A549 (cell line): ENCODE measurements at regions not wholly inside any gene's neighbourhood (a gene's known extent, or its start where the extent isn't known, plus 50 kb on each side); places are given as distances from the start of the nearest gene placed in this dataset.
A peak's percentile ranks its signal among the peaks of the same experiment; 100 is the strongest.

Source experiments
- ATAC-seq, 2 experiments: fragments of 200-7000 bp in 1 of 2; fragments of >200 bp in 1 of 2; cut with Nextera tagmentation in 1 of 2; cut with Tn5 transposase in 1 of 2; 3 replicates each; pipeline versions ENCODE4 v1.8.0 to v1.9.1; 2018 to 2020; ENCODE audit warnings: mild to moderate bottlenecking in 1 of 2, moderate library complexity in 1 of 2
- CTCF ChIA-PET: fragments of 300-600 bp; sonication (Branson Sonifier 250); formaldehyde crosslinking; extraction: SDS; loops from one replicate; lab custom pipeline; 2021; ENCODE audit warnings: antibody characterized with exemption, inconsistent platforms; lab: Yijun Ruan, JAX
- POLR2A ChIA-PET: fragments of 350-600 bp; formaldehyde crosslinking; extraction: SDS; loops from one replicate; lab custom pipeline; 2021; ENCODE audit warnings: antibody characterized with exemption, inconsistent platforms; lab: Yijun Ruan, JAX
- DNase-seq, 2 experiments: peaks; one replicate each; pipeline versions ENCODE4 v3.0.0 to v3.0.0-alpha.2; 2011 to 2016; ENCODE audit warnings: low read depth in 1 of 2, low spot score in 1 of 2
- FAIRE-seq: peaks from 2 replicates; lab custom pipeline; 2011; peaks lifted over from hg19 to GRCh38; lab: Jason Lieb, UNC
- H3K27ac ChIP-seq, 2 experiments: fragments of >200 bp; sonication (Bioruptor Twin); formaldehyde crosslinking; 3 replicates each; pipeline ENCODE4 v1.5.1; 2016 to 2017
- H3K4me1 ChIP-seq: fragments of >200 bp; sonication (Bioruptor Twin); formaldehyde crosslinking; 3 replicates; pipeline ENCODE4 v1.6.1; 2016
- H3K4me2 ChIP-seq: fragments of >200 bp; sonication (Bioruptor Twin); formaldehyde crosslinking; 3 replicates; pipeline ENCODE4 v1.6.1; 2016
- H3K4me3 ChIP-seq: fragments of >200 bp; sonication (Bioruptor Twin); formaldehyde crosslinking; 3 replicates; pipeline ENCODE4 v1.5.1; 2016
- H3K9me3 ChIP-seq: fragments of >200 bp; sonication (Bioruptor Twin); formaldehyde crosslinking; 3 replicates; pipeline ENCODE4 v1.6.1; 2016
- BHLHE40 ChIP-seq: IDR thresholded peaks from 2 replicates; pipeline ENCODE4 v1.6.1; 2012; ENCODE audit warnings: low read depth, low read length, inconsistent platforms
- CBX2 ChIP-seq: fragments of 200-600 bp; sonication (generic); IDR thresholded peaks from 2 replicates; pipeline ENCODE4 v1.6.1; 2016; ENCODE audit warnings: low read depth, mild to moderate bottlenecking, borderline replicate concordance
- ESRRA ChIP-seq: fragments of 150-350 bp; IDR thresholded peaks from 2 replicates; pipeline ENCODE4 v1.6.1; 2014; ENCODE audit warnings: mild to moderate bottlenecking, low read length, borderline replicate concordance
- FOXS1 ChIP-seq: fragments of 250-450 bp; sonication (Bioruptor Pico); IDR thresholded peaks from 2 replicates; pipeline ENCODE4 v1.5.0; 2020; ENCODE audit warnings: mild to moderate bottlenecking, moderate library complexity
- GATA3 ChIP-seq: IDR thresholded peaks from 2 replicates; pipeline ENCODE4 v1.6.1; 2012; ENCODE audit warnings: borderline replicate concordance
- HEYL ChIP-seq: fragments of 250-450 bp; sonication (Bioruptor Pico); IDR thresholded peaks from 2 replicates; pipeline ENCODE4 v1.8.0; 2021; ENCODE audit warnings: mild to moderate bottlenecking, moderate library complexity
- HOXB5 ChIP-seq: fragments of 250-450 bp; sonication (Bioruptor Pico); IDR thresholded peaks from 2 replicates; pipeline ENCODE4 v1.5.0; 2020; ENCODE audit warnings: mild to moderate bottlenecking, moderate library complexity
- JUN ChIP-seq, 2 experiments: fragments of >200 bp; sonication (Bioruptor Twin); formaldehyde crosslinking; IDR thresholded peaks; 2 replicates in 1 of 2; 3 replicates in 1 of 2; pipeline ENCODE4 v1.6.1; 2016 to 2017
- JUNB ChIP-seq: fragments of >200 bp; sonication (Bioruptor Twin); formaldehyde crosslinking; IDR thresholded peaks from 2 replicates; pipeline ENCODE4 v1.6.1; 2016
- KDM1A ChIP-seq: fragments of 200-600 bp; sonication (generic); IDR thresholded peaks from 2 replicates; pipeline ENCODE4 v1.6.1; 2016; ENCODE audit warnings: low read depth, mild to moderate bottlenecking
- MAFK ChIP-seq: fragments of 450-650 bp; IDR thresholded peaks from 2 replicates; pipeline ENCODE4 v1.6.1; 2014; ENCODE audit not compliant: partially characterized antibody
- NR3C1 ChIP-seq: fragments of >200 bp; sonication (Bioruptor Twin); formaldehyde crosslinking; IDR thresholded peaks from 3 replicates; pipeline ENCODE4 v1.6.1; 2017
- PHF8 ChIP-seq: fragments of 200-600 bp; sonication (generic); IDR thresholded peaks from 2 replicates; pipeline ENCODE4 v1.6.1; 2016; ENCODE audit warnings: low read depth, mild to moderate bottlenecking, antibody characterized with exemption, moderate library complexity, borderline replicate concordance
- POLR2A ChIP-seq: IDR thresholded peaks from 2 replicates; pipeline ENCODE4 v1.6.1; 2012; ENCODE audit warnings: mild to moderate bottlenecking, low read length
- POLR2AphosphoS2 ChIP-seq: conservative IDR thresholded peaks from 2 replicates; pipeline ENCODE4 v1.6.1; 2012; ENCODE audit warnings: low read length, improper control_type of control experiment, inconsistent platforms
- RAD21 ChIP-seq, 2 experiments: fragments of >200 bp in 1 of 2; sonication (Bioruptor Twin) in 1 of 2; formaldehyde crosslinking in 1 of 2; IDR thresholded peaks in 1 of 2; conservative IDR thresholded peaks in 1 of 2; 2 replicates in 1 of 2; 3 replicates in 1 of 2; pipeline ENCODE4 v1.6.1; 2012 to 2018; ENCODE audit warnings: inconsistent platforms in 1 of 2
- RARB ChIP-seq: fragments of 250-450 bp; sonication (Bioruptor Pico); IDR thresholded peaks from 2 replicates; pipeline ENCODE4 v1.8.0; 2021; ENCODE audit warnings: mild to moderate bottlenecking, moderate library complexity
- RFX5 ChIP-seq: fragments of 450-650 bp; IDR thresholded peaks from 2 replicates; pipeline ENCODE4 v1.7.1; 2014; ENCODE audit warnings: antibody characterized with exemption, mild to moderate bottlenecking, moderate library complexity
- RNF2 ChIP-seq: fragments of 200-600 bp; sonication (generic); IDR thresholded peaks from 2 replicates; pipeline ENCODE4 v1.6.1; 2016; ENCODE audit warnings: low read depth, mild to moderate bottlenecking, antibody characterized with exemption, moderate library complexity, borderline replicate concordance
- ZFP36 ChIP-seq: fragments of 450-650 bp; IDR thresholded peaks from 2 replicates; pipeline ENCODE4 v1.6.1; 2014; ENCODE audit warnings: borderline replicate concordance; ENCODE audit not compliant: partially characterized antibody
- WGBS: methylation state at CpG from one replicate; pipeline ENCODE4 v1.1.6; 2017; ENCODE audit errors: missing lambda C conversion rate; 5-methylcytosine and 5-hydroxymethylcytosine counted together
- TF ChIP-seq, protein P1 (sequence below): fragments of >200 bp; sonication (Bioruptor Twin); formaldehyde crosslinking; IDR thresholded peaks from 3 replicates; pipeline ENCODE4 v1.5.1; 2016
- TF ChIP-seq, protein P2 (sequence below): fragments of 450-650 bp; IDR thresholded peaks from 2 replicates; pipeline ENCODE4 v1.6.1; 2014; ENCODE audit warnings: antibody characterized with exemption
- TF ChIP-seq, protein P3 (sequence below): fragments of >200 bp; sonication (Bioruptor Twin); formaldehyde crosslinking; IDR thresholded peaks from 2 replicates; pipeline ENCODE4 v1.6.1; 2016
- TF ChIP-seq, protein P4 (sequence below): IDR thresholded peaks from 2 replicates; pipeline ENCODE4 v1.6.1; 2012; ENCODE audit warnings: low read depth, borderline replicate concordance
- TF ChIP-seq, protein P5 (sequence below): fragments of 200-600 bp; sonication (generic); IDR thresholded peaks from 2 replicates; pipeline ENCODE4 v1.6.1; 2016; ENCODE audit warnings: antibody characterized with exemption, mild to moderate bottlenecking, moderate library complexity

- ATAC-seq, result peak; percentile 40 to 64; a peak in 4 of 6 replicates
- FAIRE-seq, result no peak
- Histone ChIP-seq H3K4me2 (peak overlapping the region; percentile 62), H3K4me3 (no peak overlapping the region), H3K4me1 (peaks cover 14% of the 10 kb centered on the region), H3K9me3 (peaks cover 31% of the 10 kb centered on the region), H3K27ac (peak overlapping the region in 1 of 2 experiments; percentile 64; a peak in 2 of 6 replicates)
- POLR2A ChIA-PET, result interaction anchor here (0.7 kb wide), 1 partner anchor 223 kb away, joined by 5 read pairs; the partner anchor contains the start of gene TNRC6C
- 45% methylated on average over 7 of the region's 10 CpGs for WGBS
- DNase-seq, result no peak
- CTCF ChIA-PET, result interaction anchor here (1.1 to 3.0 kb wide), 4 partner anchors 10 to 193 kb away, joined by 3 to 8 read pairs (median 4); no protein-coding TSS in a partner anchor
- TF ChIP-seq CBX2, result no peak
- TF ChIP-seq MAFK, result no peak
- TF ChIP-seq NR3C1, result no peak
- TF ChIP-seq, protein P1, sequence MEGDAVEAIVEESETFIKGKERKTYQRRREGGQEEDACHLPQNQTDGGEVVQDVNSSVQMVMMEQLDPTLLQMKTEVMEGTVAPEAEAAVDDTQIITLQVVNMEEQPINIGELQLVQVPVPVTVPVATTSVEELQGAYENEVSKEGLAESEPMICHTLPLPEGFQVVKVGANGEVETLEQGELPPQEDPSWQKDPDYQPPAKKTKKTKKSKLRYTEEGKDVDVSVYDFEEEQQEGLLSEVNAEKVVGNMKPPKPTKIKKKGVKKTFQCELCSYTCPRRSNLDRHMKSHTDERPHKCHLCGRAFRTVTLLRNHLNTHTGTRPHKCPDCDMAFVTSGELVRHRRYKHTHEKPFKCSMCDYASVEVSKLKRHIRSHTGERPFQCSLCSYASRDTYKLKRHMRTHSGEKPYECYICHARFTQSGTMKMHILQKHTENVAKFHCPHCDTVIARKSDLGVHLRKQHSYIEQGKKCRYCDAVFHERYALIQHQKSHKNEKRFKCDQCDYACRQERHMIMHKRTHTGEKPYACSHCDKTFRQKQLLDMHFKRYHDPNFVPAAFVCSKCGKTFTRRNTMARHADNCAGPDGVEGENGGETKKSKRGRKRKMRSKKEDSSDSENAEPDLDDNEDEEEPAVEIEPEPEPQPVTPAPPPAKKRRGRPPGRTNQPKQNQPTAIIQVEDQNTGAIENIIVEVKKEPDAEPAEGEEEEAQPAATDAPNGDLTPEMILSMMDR, result no peak
- TF ChIP-seq JUNB, result no peak
- TF ChIP-seq PHF8, result no peak
- TF ChIP-seq JUN (IDR thresholded peaks at IDR 0.05), result no peak
- TF ChIP-seq, protein P2, sequence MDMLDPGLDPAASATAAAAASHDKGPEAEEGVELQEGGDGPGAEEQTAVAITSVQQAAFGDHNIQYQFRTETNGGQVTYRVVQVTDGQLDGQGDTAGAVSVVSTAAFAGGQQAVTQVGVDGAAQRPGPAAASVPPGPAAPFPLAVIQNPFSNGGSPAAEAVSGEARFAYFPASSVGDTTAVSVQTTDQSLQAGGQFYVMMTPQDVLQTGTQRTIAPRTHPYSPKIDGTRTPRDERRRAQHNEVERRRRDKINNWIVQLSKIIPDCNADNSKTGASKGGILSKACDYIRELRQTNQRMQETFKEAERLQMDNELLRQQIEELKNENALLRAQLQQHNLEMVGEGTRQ, result no peak
- TF ChIP-seq KDM1A, result no peak
- TF ChIP-seq HEYL, result no peak
- no peak for TF ChIP-seq ZFP36
- TF ChIP-seq GATA3, result no peak
- TF ChIP-seq, protein P3, sequence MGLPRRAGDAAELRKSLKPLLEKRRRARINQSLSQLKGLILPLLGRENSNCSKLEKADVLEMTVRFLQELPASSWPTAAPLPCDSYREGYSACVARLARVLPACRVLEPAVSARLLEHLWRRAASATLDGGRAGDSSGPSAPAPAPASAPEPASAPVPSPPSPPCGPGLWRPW, result no peak
- TF ChIP-seq POLR2A, result no peak
- no peak for TF ChIP-seq RFX5
- no peak for TF ChIP-seq FOXS1
Measured at GRCh38 chr17:77735081-77735565, 223.4 kb upstream of the TNRC6C start.

DNA sequence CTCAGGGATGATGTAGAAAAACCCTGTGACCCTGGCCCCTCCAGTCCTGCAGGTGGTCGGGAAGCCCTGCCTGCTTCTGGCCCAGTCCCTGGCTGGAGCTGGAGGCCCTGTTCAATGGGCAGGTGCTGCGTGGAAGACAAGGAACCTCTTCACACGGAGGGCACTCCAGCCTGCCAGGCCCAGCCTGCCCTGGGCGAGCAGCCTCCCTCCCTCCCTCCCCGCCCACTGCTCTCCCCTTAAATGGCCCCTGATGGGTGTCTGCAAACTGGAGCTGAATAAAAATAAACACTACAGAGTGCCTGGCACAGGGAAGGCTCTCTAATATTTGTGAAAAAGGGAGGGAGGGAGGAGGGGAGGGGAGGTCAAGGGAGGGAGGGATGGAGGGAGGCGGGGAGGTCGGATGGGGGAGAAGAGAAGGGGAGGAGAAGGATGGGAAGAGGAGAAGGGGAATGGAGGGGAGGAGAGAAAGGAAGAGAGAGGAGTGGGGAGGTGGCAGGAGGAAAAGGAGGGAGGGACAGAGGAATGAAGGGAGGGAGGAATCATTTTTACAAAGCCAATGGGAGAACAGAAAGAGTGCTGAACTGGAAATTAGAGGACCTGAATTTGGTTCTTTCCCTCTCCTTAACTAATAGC, 222.8 kb upstream of the TNRC6C start:
- ATAC-seq (peak; percentile 31 to 33; a peak in 4 of 6 replicates), FAIRE-seq (no peak), DNase-seq (no peak)
- peak overlapping the region; percentile 62; the same call in 1 of the 3 replicates for H3K4me2 ChIP-seq
- H3K9me3 ChIP-seq, result peaks cover 33% of the 10 kb centered on the region
- TF ChIP-seq RNF2, result no peak
- no peak for TF ChIP-seq JUN (IDR thresholded peaks at IDR 0.05)
- TF ChIP-seq POLR2AphosphoS2, result no peak
- TF ChIP-seq ESRRA, result no peak
- TF ChIP-seq, protein P4, sequence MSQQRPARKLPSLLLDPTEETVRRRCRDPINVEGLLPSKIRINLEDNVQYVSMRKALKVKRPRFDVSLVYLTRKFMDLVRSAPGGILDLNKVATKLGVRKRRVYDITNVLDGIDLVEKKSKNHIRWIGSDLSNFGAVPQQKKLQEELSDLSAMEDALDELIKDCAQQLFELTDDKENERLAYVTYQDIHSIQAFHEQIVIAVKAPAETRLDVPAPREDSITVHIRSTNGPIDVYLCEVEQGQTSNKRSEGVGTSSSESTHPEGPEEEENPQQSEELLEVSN, result no peak
- TF ChIP-seq, protein P5, sequence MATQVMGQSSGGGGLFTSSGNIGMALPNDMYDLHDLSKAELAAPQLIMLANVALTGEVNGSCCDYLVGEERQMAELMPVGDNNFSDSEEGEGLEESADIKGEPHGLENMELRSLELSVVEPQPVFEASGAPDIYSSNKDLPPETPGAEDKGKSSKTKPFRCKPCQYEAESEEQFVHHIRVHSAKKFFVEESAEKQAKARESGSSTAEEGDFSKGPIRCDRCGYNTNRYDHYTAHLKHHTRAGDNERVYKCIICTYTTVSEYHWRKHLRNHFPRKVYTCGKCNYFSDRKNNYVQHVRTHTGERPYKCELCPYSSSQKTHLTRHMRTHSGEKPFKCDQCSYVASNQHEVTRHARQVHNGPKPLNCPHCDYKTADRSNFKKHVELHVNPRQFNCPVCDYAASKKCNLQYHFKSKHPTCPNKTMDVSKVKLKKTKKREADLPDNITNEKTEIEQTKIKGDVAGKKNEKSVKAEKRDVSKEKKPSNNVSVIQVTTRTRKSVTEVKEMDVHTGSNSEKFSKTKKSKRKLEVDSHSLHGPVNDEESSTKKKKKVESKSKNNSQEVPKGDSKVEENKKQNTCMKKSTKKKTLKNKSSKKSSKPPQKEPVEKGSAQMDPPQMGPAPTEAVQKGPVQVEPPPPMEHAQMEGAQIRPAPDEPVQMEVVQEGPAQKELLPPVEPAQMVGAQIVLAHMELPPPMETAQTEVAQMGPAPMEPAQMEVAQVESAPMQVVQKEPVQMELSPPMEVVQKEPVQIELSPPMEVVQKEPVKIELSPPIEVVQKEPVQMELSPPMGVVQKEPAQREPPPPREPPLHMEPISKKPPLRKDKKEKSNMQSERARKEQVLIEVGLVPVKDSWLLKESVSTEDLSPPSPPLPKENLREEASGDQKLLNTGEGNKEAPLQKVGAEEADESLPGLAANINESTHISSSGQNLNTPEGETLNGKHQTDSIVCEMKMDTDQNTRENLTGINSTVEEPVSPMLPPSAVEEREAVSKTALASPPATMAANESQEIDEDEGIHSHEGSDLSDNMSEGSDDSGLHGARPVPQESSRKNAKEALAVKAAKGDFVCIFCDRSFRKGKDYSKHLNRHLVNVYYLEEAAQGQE, result no peak
- TF ChIP-seq RAD21 (conservative IDR thresholded peaks at IDR 0.05 in 1 of 2, IDR thresholded peaks at IDR 0.05 in 1 of 2), result no peak
- TF ChIP-seq RARB (CRISPR knock-in tag), result no peak
- no peak for TF ChIP-seq BHLHE40
- no peak for TF ChIP-seq HOXB5
- TF ChIP-seq HEYL, result no peak
- WGBS, result 30% methylated on average over 3 of the region's 7 CpGs
- H3K27ac ChIP-seq, result peak overlapping the region in 1 of 2 experiments; percentile 64; a peak in 1 of 6 replicates
- ChIA-PET CTCF (interaction anchor here (0.6 to 3.0 kb wide), 4 partner anchors 11 to 278 kb away, joined by 3 to 8 read pairs (median 4); no protein-coding TSS in a partner anchor), POLR2A (interaction anchor here (2.4 kb wide), 1 partner anchor 223 kb away, joined by 8 read pairs; the partner anchor contains the start of gene TNRC6C)
- H3K4me1 ChIP-seq, result peaks cover 14% of the 10 kb centered on the region
- H3K4me3 ChIP-seq, result no peak overlapping the region
